ENCODE measurements at regions not wholly inside any gene's neighbourhood (a gene's known extent, or its start where the extent isn't known, plus 50 kb on each side); places are given as distances from the start of the nearest gene placed in this dataset.

GRCh38 chr18:73749304-73749703 lies 398.3 kb downstream of the FBXO15 start:
- Histone ChIP-seq H3K4me1 (no peaks in the 10 kb centered on the region), H3K27ac (no peak overlapping the region), H3K27me3 (no peaks in the 10 kb centered on the region), H3K36me3 (no peaks in the 10 kb centered on the region), H3K4me3 (no peak overlapping the region), H3K9me3 (no peaks in the 10 kb centered on the region)
- intact Hi-C loops (cut with DNase I) = no loop called here
- no peak for DNase-seq
- 66 to 80% methylated on average over 2 of the region's 2 CpGs for WGBS, 2 donors
- no peak for TF ChIP-seq CTCF (IDR thresholded peaks at IDR 0.05)
- TF ChIP-seq EP300 (IDR thresholded peaks at IDR 0.05) = no peak
- no peak for TF ChIP-seq POLR2AphosphoS5 (IDR thresholded peaks at IDR 0.05)
- TF ChIP-seq POLR2A (IDR thresholded peaks at IDR 0.05) = no peak

GRCh38 chr18:73748731-73749130 lies 398.9 kb downstream of the FBXO15 start:
- Histone ChIP-seq H3K4me3 (no peak overlapping the region), H3K27ac (no peak overlapping the region), H3K4me1 (no peaks in the 10 kb centered on the region), H3K9me3 (no peaks in the 10 kb centered on the region), H3K36me3 (no peaks in the 10 kb centered on the region), H3K27me3 (no peaks in the 10 kb centered on the region)
- WGBS, 2 donors = 75 to 81% methylated on average over 4 of the region's 4 CpGs
- intact Hi-C loops (cut with DNase I) = no loop called here
- no peak for DNase-seq
- TF ChIP-seq EP300 (IDR thresholded peaks at IDR 0.05) (no peak), POLR2AphosphoS5 (IDR thresholded peaks at IDR 0.05) (no peak), CTCF (IDR thresholded peaks at IDR 0.05) (no peak), POLR2A (IDR thresholded peaks at IDR 0.05) (no peak)

- intact Hi-C loops (cut with DNase I) = no loop called here
- H3K27ac ChIP-seq = no peak overlapping the region
- no peaks in the 10 kb centered on the region for H3K27me3 ChIP-seq
- H3K4me1 ChIP-seq = no peaks in the 10 kb centered on the region
- TF ChIP-seq EP300 (IDR thresholded peaks at IDR 0.05) (no peak), CTCF (IDR thresholded peaks at IDR 0.05) (no peak), POLR2A (IDR thresholded peaks at IDR 0.05) (no peak), POLR2AphosphoS5 (IDR thresholded peaks at IDR 0.05) (no peak)
- no peaks in the 10 kb centered on the region for H3K36me3 ChIP-seq
- DNase-seq = no peak
- H3K4me3 ChIP-seq = no peak overlapping the region
- H3K9me3 ChIP-seq = no peaks in the 10 kb centered on the region
Observed at GRCh38 chr18:73746101-73746500, 401.5 kb downstream of the FBXO15 start.

- Histone ChIP-seq H3K4me1 (no peaks in the 10 kb centered on the region), H3K36me3 (no peaks in the 10 kb centered on the region), H3K27me3 (no peaks in the 10 kb centered on the region), H3K9me3 (no peaks in the 10 kb centered on the region), H3K27ac (no peak overlapping the region), H3K4me3 (no peak overlapping the region)
- no peak for TF ChIP-seq POLR2A (IDR thresholded peaks at IDR 0.05)
- no peak for TF ChIP-seq CTCF (IDR thresholded peaks at IDR 0.05)
- no peak for TF ChIP-seq EP300 (IDR thresholded peaks at IDR 0.05)
- no peak for TF ChIP-seq POLR2AphosphoS5 (IDR thresholded peaks at IDR 0.05)
- intact Hi-C loops (cut with DNase I) = no loop called here
- WGBS, 2 donors = 31 to 60% methylated on average over 2 of the region's 2 CpGs
- DNase-seq = no peak
Observed at GRCh38 chr18:73742957-73743356, 404.7 kb downstream of the FBXO15 start.

- DNase-seq = no peak
- 61 to 78% methylated on average over 4 of the region's 4 CpGs for WGBS, 2 donors
- TF ChIP-seq EP300 (IDR thresholded peaks at IDR 0.05) = no peak
- no peak for TF ChIP-seq POLR2AphosphoS5 (IDR thresholded peaks at IDR 0.05)
Observed at GRCh38 chr18:73741946-73742345, 405.7 kb downstream of the FBXO15 start.

More at GRCh38 chr18:73741946-73742345, 405.7 kb downstream of the FBXO15 start:
- Histone ChIP-seq H3K9me3 (no peaks in the 10 kb centered on the region), H3K27me3 (no peaks in the 10 kb centered on the region), H3K4me3 (no peak overlapping the region), H3K27ac (no peak overlapping the region), H3K36me3 (no peaks in the 10 kb centered on the region), H3K4me1 (no peaks in the 10 kb centered on the region)
- intact Hi-C loops (cut with DNase I) = no loop called here
